GM12873 (cell line): ENCODE measurements at regions not wholly inside any gene's neighbourhood (a gene's known extent, or its start where the extent isn't known, plus 50 kb on each side); places are given as distances from the start of the nearest gene placed in this dataset.

Source experiments
- TF ChIP-seq, protein P1 (sequence below): IDR thresholded peaks from 2 replicates; pipeline ENCODE4 v1.5.1; 2012; ENCODE audit warnings: low read depth, mild to moderate bottlenecking, moderate library complexity, low read length, control low read depth; ENCODE audit not compliant: insufficient read depth; ENCODE audit errors: missing control alignments

DNA sequence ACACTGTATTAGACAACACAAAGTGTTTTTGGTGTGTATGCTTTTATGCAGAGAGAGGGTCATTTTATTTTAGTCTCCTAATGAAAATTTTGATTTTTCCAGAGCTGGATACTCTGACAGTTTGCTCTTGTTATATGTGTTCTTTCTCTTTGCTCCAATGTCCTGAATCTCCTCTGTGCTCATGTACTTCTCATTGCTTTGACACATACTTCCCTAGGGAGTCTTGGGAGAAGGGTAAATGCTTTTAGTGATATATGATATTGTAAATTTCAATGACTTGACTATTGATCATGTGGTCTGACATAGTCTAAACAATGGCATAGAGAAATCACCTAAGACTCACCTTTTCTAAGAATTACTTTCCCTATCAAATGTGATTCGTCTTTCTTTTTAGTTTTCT is 972.6 kb upstream of the EDIL3 start:
- TF ChIP-seq, protein P1, sequence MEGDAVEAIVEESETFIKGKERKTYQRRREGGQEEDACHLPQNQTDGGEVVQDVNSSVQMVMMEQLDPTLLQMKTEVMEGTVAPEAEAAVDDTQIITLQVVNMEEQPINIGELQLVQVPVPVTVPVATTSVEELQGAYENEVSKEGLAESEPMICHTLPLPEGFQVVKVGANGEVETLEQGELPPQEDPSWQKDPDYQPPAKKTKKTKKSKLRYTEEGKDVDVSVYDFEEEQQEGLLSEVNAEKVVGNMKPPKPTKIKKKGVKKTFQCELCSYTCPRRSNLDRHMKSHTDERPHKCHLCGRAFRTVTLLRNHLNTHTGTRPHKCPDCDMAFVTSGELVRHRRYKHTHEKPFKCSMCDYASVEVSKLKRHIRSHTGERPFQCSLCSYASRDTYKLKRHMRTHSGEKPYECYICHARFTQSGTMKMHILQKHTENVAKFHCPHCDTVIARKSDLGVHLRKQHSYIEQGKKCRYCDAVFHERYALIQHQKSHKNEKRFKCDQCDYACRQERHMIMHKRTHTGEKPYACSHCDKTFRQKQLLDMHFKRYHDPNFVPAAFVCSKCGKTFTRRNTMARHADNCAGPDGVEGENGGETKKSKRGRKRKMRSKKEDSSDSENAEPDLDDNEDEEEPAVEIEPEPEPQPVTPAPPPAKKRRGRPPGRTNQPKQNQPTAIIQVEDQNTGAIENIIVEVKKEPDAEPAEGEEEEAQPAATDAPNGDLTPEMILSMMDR: no peak

DNA sequence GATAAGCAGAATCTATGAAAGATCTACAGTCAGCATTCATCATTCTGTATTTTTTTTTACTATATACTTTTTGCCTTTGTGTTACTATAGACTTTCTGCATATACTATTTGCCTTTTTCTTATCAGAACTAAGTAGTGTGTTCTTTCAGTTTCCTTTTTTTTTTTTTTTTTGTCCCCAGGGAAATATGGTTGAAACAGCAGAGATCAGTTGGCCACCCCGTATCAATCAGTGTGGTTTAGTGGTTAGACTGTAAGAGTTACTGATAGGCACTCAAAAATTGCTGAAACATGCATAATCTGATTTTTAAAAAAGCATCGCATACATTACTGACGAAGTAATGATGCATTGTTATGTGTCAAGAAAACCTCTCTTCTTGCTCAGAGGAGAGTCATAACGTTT is 990.8 kb upstream of the EDIL3 start:
- TF ChIP-seq, protein P1: no peak

DNA sequence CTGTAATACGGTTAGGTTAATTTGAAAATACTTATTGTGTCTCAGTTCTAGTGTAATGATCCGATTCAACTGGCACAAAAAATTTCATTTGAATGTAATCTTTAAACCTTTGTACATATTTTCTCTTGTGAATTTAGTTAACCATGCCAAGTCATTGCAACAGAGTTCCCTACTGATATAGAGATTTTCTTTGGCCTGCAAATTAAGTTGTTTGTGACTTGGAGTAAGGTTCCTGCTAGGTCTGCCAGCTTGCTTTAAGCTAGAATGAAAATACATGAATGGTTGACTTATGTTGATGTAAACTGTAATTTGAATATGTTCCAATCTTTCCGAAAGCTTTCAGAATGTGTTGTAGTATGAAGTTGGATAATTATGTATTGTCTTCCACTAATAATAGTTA is 1004.1 kb upstream of the EDIL3 start:
- TF ChIP-seq, protein P1: no peak

DNA sequence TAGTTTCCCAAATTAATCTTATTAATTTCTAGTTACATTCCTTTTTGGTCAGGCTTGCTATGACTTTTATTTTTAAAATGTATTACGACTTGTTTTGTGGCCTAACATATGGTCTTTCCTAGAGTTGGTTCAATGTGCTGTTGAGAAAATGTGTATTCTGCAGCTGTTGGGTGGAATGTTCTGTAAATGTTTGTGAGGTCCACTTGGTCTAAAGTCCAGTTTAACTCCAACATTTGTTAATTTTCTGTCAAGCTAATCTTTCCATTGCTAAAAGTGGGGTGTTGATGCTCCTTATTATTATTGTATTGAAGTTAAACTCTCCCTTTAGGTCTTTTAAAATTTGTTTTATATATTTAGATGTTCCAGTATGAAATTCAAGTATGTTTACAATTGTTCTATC is 1010.8 kb upstream of the EDIL3 start:
- TF ChIP-seq, protein P1: no peak

DNA sequence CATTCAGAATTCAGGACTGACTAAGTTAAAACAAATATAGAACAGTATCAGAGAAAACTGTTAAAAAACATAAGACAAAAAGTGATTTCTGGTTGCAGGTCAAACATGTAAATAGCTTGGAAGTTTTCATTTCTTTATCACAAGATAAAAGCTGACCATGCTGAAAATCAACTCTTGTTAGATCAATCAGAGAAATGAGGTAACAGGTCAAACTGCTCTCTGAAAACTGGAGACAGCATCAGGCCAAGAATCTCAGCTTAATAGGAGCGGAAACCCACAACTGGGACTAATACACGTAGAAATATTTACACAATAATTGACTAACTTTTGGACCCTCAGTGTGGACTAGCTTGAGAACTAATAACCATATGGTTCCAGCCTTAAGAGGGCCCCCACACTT is 1012.8 kb upstream of the EDIL3 start:
- TF ChIP-seq, protein P1: no peak

DNA sequence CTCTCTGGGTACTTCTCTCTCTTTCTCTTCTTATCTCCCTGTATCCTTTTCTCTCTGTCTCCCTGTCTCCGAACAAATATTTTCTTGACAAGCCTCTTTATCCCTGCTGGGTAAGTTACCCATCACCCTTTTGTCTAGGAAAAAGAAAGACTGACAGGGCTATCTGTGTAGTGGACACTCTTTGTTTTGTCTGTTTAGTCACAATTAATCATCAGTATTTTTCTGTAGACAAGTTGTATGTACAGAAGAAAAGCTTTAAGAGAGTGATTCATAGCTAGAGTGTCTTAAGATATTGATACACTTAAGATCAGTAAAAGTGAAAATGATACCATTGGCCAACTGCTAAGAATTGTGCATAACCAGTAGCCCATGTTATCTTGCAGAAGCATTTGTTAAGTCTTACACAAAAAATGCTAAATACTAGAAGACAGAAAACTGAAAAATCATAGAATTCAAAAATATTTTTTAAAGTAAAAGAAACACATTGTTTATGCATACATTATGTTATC is 1043.8 kb upstream of the EDIL3 start:
- TF ChIP-seq, protein P1: no peak

DNA sequence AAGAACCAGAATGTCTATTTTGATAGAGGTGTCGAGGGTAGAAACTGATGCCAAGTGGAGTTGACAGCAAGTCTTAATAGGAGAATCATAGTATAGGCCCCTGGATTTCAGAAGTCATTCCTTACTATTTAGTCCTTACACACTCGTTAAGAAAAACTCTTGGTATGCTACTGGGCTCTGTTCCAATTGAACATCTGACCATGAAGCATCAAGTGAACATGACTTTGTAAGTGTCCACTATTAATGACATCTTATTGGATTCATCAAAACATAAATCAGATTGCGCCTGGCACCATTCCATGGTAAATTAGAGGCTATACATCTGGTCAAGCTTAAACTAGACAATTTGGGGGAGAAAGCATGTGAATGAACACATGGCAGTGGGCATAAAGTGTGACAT is 1056.5 kb upstream of the EDIL3 start:
- TF ChIP-seq, protein P1: no peak
